SK-N-MC (cell line): ENCODE measurements at regions not wholly inside any gene's neighbourhood (a gene's known extent, or its start where the extent isn't known, plus 50 kb on each side); places are given as distances from the start of the nearest gene placed in this dataset.

Experiments used
- DNase-seq: peaks from one replicate; pipeline ENCODE4 v3.0.0-alpha.2; 2011; ENCODE audit warnings: low read depth, low spot score
- H3K27ac ChIP-seq: fragments of 200-600 bp; sonication (generic); 2 replicates; pipeline ENCODE4 v1.5.1; 2016; ENCODE audit warnings: mixed run types
- H3K36me3 ChIP-seq: fragments of 200-600 bp; sonication (generic); 2 replicates; pipeline ENCODE4 v1.6.1; 2017; ENCODE audit warnings: antibody characterized with exemption, low read length, mixed read lengths; ENCODE audit not compliant: insufficient read depth
- H3K4me3 ChIP-seq: fragments of 200-600 bp; sonication (generic); 2 replicates; pipeline ENCODE4 v1.5.1; 2016
- H3K9ac ChIP-seq: fragments of 200-600 bp; sonication (generic); 2 replicates; pipeline ENCODE4 v1.8.0; 2017; ENCODE audit warnings: mixed run types, mixed read lengths; ENCODE audit not compliant: insufficient read length
- H3K9me3 ChIP-seq: fragments of 200-600 bp; sonication (generic); 2 replicates; pipeline ENCODE4 v1.6.1; 2017; ENCODE audit warnings: low read depth, mild to moderate bottlenecking, antibody characterized with exemption, low read length, moderate library complexity, mixed read lengths
- EZH2 ChIP-seq: fragments of 200-600 bp; sonication (generic); IDR thresholded peaks from one replicate; pipeline ENCODE4 v1.6.1; 2017; ENCODE audit warnings: antibody characterized with exemption
- FOXP2 ChIP-seq: optimal IDR thresholded peaks from 2 replicates; pipeline ENCODE3; 2011; ENCODE audit warnings: mild to moderate bottlenecking, moderate library complexity; ENCODE audit not compliant: insufficient read depth; ENCODE audit errors: extremely low read length, control extremely low read depth
- POLR2AphosphoS5 ChIP-seq: IDR thresholded peaks from 2 replicates; pipeline ENCODE4 v1.6.1; 2012; ENCODE audit warnings: mild to moderate bottlenecking, low read depth, low read length, borderline replicate concordance

GRCh38 chr4:31071508-31072486, 351.6 kb downstream of the PCDH7 start:
- no peaks in the 10 kb centered on the region for H3K9me3 ChIP-seq
- no peak for TF ChIP-seq POLR2AphosphoS5
- TF ChIP-seq EZH2 = no peak
- TF ChIP-seq FOXP2 = no peak

DNA sequence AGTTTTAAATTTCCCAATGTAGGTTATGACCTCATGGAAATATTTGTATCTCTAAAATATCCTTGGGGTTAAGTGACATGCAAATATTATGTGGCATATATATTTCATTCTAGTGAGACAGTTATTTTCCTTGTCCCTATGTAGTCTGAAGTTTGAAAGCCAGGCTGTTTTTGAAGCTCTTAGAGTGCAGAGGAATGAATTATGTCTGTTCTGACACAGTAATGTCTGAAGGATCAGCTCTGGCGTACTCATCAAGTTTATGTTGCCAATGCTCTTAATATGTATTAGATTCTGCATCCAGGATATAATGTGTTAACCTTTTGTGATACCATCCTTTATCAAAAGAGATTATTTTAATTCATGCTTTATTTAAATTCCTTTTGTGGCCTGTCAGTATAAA, 355.8 kb downstream of the PCDH7 start:
- DNase-seq = no peak
- Histone ChIP-seq H3K4me3 (no peak overlapping the region), H3K36me3 (no peaks in the 10 kb centered on the region), H3K9me3 (no peaks in the 10 kb centered on the region), H3K9ac (no peak overlapping the region), H3K27ac (no peak overlapping the region)
- no peak for TF ChIP-seq POLR2AphosphoS5
- no peak for TF ChIP-seq EZH2
- no peak for TF ChIP-seq FOXP2

More at GRCh38 chr4:31071508-31072486, 351.6 kb downstream of the PCDH7 start:
- Histone ChIP-seq H3K4me3 (no peak overlapping the region), H3K9ac (no peak overlapping the region), H3K27ac (no peak overlapping the region), H3K36me3 (no peaks in the 10 kb centered on the region)
- DNase-seq = no peak

GRCh38 chr4:31078661-31079060, 358.5 kb downstream of the PCDH7 start:
- no peak overlapping the region for H3K4me3 ChIP-seq
- DNase-seq = no peak
- no peak for TF ChIP-seq EZH2
- TF ChIP-seq FOXP2 = no peak
- no peak for TF ChIP-seq POLR2AphosphoS5
- H3K9ac ChIP-seq = no peak overlapping the region
- H3K9me3 ChIP-seq = no peaks in the 10 kb centered on the region
- H3K27ac ChIP-seq = no peak overlapping the region
- H3K36me3 ChIP-seq = no peaks in the 10 kb centered on the region

- Histone ChIP-seq H3K4me3 (no peak overlapping the region), H3K9ac (no peak overlapping the region), H3K36me3 (no peaks in the 10 kb centered on the region), H3K27ac (peak overlapping the region; percentile 46), H3K9me3 (no peaks in the 10 kb centered on the region)
- DNase-seq = no peak
- no peak for TF ChIP-seq FOXP2
- no peak for TF ChIP-seq POLR2AphosphoS5
- no peak for TF ChIP-seq EZH2
Observed at GRCh38 chr4:31080887-31081286, 360.7 kb downstream of the PCDH7 start.

DNA sequence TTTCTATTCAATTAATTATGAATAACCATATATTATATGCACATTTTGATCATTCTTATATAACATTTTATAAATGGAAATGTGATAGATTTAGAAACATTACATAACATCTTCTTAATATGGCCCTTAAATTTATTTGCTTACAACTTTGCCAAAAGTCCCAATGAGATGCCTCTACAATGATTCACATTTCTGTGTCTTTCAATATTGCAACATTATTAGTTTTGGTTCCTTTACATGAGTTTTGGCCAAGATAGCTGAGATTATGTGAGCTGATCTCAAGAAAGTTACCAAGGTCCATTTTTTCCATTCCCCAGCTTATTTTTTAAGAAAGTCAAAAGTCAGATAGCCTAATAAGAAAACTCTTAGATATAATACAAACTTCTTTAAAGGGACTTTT, 361.2 kb downstream of the PCDH7 start:
- H3K27ac ChIP-seq = 0 out of 2 replicates have a peak overlapping the region, but pooled peaks have one; percentile 36
- DNase-seq = no peak

DNA sequence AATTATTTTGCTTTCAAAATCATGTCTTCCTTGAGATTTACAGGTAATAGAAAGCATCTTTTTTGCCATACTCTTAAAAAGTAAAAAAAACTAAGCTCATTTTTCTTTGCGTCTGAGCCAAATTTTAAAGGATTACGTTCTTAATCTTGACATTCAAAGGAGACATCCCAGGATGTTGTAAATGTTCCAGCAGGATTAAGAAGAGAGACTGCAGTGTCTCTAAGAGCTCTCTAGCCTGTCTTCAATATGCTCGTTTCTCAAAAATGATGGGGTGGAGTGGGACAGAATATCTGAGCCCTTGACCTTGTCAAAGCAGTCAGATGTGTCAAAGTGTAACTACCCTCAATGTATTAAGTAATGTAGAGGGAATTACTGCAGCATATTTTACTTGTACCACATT, 363.3 kb downstream of the PCDH7 start:
- no peak overlapping the region for H3K27ac ChIP-seq
- TF ChIP-seq FOXP2 (no peak), EZH2 (no peak), POLR2AphosphoS5 (no peak)
- H3K4me3 ChIP-seq = no peak overlapping the region
- H3K9ac ChIP-seq = no peak overlapping the region
- no peak for DNase-seq
- H3K9me3 ChIP-seq = no peaks in the 10 kb centered on the region
- no peaks in the 10 kb centered on the region for H3K36me3 ChIP-seq

More for the DNA sequence above, 361.2 kb downstream of the PCDH7 start:
- no peak overlapping the region for H3K4me3 ChIP-seq
- TF ChIP-seq FOXP2 = no peak
- TF ChIP-seq POLR2AphosphoS5 = no peak
- no peak for TF ChIP-seq EZH2
- no peak overlapping the region for H3K9ac ChIP-seq
- no peaks in the 10 kb centered on the region for H3K36me3 ChIP-seq
- H3K9me3 ChIP-seq = no peaks in the 10 kb centered on the region

DNA sequence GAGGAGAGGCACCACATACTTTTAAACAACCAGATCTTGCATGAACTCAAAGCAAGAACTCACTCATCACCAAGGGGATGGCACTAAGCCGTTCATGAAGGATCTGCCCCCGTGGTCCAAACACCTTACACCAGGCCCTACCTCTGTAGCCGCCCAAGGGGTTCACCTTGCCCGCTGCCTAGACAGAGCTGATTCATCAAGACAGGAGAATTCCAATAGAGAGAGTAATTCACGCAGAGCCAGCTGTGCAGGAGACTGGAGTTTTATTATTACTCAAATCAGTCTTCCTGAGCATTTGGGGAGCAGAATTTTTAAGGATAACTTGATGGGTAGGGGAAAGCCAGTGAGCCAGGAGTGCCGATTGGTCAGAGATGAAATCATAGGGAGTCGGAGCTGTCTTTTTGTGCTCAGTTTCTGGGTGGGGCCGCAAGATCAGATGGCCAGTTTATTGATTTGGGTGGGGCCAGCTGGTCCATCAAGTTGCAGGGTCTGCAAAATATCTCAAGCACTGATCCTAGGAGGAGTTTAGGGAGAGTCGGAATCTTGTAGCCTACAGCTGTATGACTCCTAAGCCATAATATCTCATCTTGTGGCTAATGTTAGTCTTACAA, 364.7 kb downstream of the PCDH7 start:
- no peak for TF ChIP-seq FOXP2
- TF ChIP-seq POLR2AphosphoS5 = no peak
- no peak for TF ChIP-seq EZH2
- Histone ChIP-seq H3K27ac (no peak overlapping the region), H3K9ac (no peak overlapping the region), H3K4me3 (no peak overlapping the region), H3K36me3 (no peaks in the 10 kb centered on the region), H3K9me3 (no peaks in the 10 kb centered on the region)
- DNase-seq = no peak

DNA sequence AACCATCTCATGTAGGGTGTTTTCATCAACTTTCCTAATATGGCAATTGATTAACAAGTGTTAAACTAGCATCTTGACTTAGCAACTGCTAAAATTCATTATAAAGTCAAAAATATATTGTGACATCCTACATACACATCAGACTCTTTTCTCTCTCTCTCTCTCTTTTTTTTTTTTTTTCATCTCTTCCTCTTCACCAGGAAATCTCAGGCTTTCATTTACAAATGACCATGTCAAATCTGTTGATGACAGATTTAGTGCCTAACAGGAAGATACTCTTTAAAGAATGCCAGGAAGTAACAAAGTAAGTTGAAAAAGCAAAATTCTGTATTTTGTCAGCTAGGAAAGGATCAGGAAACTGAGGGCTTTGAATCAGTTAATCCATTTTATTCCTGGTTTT, 365.5 kb downstream of the PCDH7 start:
- Histone ChIP-seq H3K9ac (no peak overlapping the region), H3K27ac (no peak overlapping the region), H3K36me3 (no peaks in the 10 kb centered on the region), H3K4me3 (no peak overlapping the region), H3K9me3 (no peaks in the 10 kb centered on the region)
- TF ChIP-seq POLR2AphosphoS5 (no peak), FOXP2 (no peak), EZH2 (no peak)
- DNase-seq = peak; percentile 14
